ENCODE measurements at regions not wholly inside any gene's neighbourhood (a gene's known extent, or its start where the extent isn't known, plus 50 kb on each side); places are given as distances from the start of the nearest gene placed in this dataset.

GRCh38 chr13:34808649-34809048, 133.4 kb upstream of the NBEA start:
- TF ChIP-seq POLR2A (IDR thresholded peaks at IDR 0.05) (no peak), CTCF (IDR thresholded peaks at IDR 0.05) (no peak), POLR2AphosphoS5 (IDR thresholded peaks at IDR 0.05; ENCODE audit: insufficient read depth in 1 of 2, low read depth in 1 of 2) (no peak)
- DNase-seq (ENCODE audit: extremely low spot score in 2 of 2): no peak
- intact Hi-C loops (cut with DNase I): no loop called here
- H3K9me3 ChIP-seq: peaks cover 6% of the 10 kb centered on the region
- H3K4me3 ChIP-seq: no peak overlapping the region
- H3K27ac ChIP-seq: no peak overlapping the region
- no peaks in the 10 kb centered on the region for H3K36me3 ChIP-seq
- H3K27me3 ChIP-seq: no peaks in the 10 kb centered on the region
- H3K4me1 ChIP-seq: no peaks in the 10 kb centered on the region

- no peak overlapping the region for H3K4me3 ChIP-seq
- no peak for TF ChIP-seq POLR2AphosphoS5 (IDR thresholded peaks at IDR 0.05; ENCODE audit: insufficient read depth in 1 of 2, low read depth in 1 of 2)
- no peaks in the 10 kb centered on the region for H3K27me3 ChIP-seq
- peaks cover 3% of the 10 kb centered on the region for H3K4me1 ChIP-seq
- H3K27ac ChIP-seq: no peak overlapping the region
- intact Hi-C loops (cut with DNase I): no loop called here
- H3K9me3 ChIP-seq: peaks cover 6% of the 10 kb centered on the region
- DNase-seq (ENCODE audit: extremely low spot score in 2 of 2): no peak
- H3K36me3 ChIP-seq: no peaks in the 10 kb centered on the region
Observed at GRCh38 chr13:34810996-34811395, 131.1 kb upstream of the NBEA start.

GRCh38 chr13:34815526-34815925, 126.5 kb upstream of the NBEA start:
- H3K27ac ChIP-seq: peak overlapping the region; percentile 63
- H3K36me3 ChIP-seq: no peaks in the 10 kb centered on the region
- no peak for TF ChIP-seq POLR2AphosphoS5 (IDR thresholded peaks at IDR 0.05; ENCODE audit: insufficient read depth in 1 of 2, low read depth in 1 of 2)
- TF ChIP-seq POLR2A (IDR thresholded peaks at IDR 0.05): no peak
- TF ChIP-seq CTCF (IDR thresholded peaks at IDR 0.05): no peak
- H3K9me3 ChIP-seq: peaks cover 6% of the 10 kb centered on the region
- no peak overlapping the region for H3K4me3 ChIP-seq
- DNase-seq (ENCODE audit: extremely low spot score in 2 of 2): no peak
- no peaks in the 10 kb centered on the region for H3K27me3 ChIP-seq
- intact Hi-C loops (cut with DNase I): no loop called here
- peaks cover 15% of the 10 kb centered on the region for H3K4me1 ChIP-seq

GRCh38 chr13:34816245-34816884, 125.7 kb upstream of the NBEA start:
- Histone ChIP-seq H3K27ac (peak overlapping the region; percentile 63), H3K4me1 (peaks cover 15% of the 10 kb centered on the region), H3K4me3 (no peak overlapping the region), H3K36me3 (no peaks in the 10 kb centered on the region), H3K27me3 (no peaks in the 10 kb centered on the region), H3K9me3 (peaks cover 6% of the 10 kb centered on the region)
- no peak for DNase-seq (ENCODE audit: extremely low spot score in 2 of 2)
- TF ChIP-seq POLR2AphosphoS5 (IDR thresholded peaks at IDR 0.05; ENCODE audit: insufficient read depth in 1 of 2, low read depth in 1 of 2) (no peak), CTCF (IDR thresholded peaks at IDR 0.05) (no peak), POLR2A (IDR thresholded peaks at IDR 0.05) (no peak)
- intact Hi-C loops (cut with DNase I): no loop called here

GRCh38 chr13:34816908-34817665, 125.0 kb upstream of the NBEA start:
- intact Hi-C loops (cut with DNase I): no loop called here
- Histone ChIP-seq H3K4me3 (no peak overlapping the region), H3K27ac (peak overlapping the region; percentile 63), H3K4me1 (peaks cover 15% of the 10 kb centered on the region), H3K9me3 (peaks cover 6% of the 10 kb centered on the region), H3K36me3 (no peaks in the 10 kb centered on the region), H3K27me3 (no peaks in the 10 kb centered on the region)
- TF ChIP-seq POLR2AphosphoS5 (IDR thresholded peaks at IDR 0.05; ENCODE audit: insufficient read depth in 1 of 2, low read depth in 1 of 2) (no peak), POLR2A (IDR thresholded peaks at IDR 0.05) (no peak), CTCF (IDR thresholded peaks at IDR 0.05) (no peak)
- no peak for DNase-seq (ENCODE audit: extremely low spot score in 2 of 2)

Data from vagina (tissue), 2 donors.